Activated naive CD4-positive, alpha-beta T cell treated with anti-CD3 and anti-CD28 coated beads for 36 hours (primary cell): ENCODE measurements at regions not wholly inside any gene's neighbourhood (a gene's known extent, or its start where the extent isn't known, plus 50 kb on each side); places are given as distances from the start of the nearest gene placed in this dataset.
"Not testable (repeated sequence)": the region's sequence is repeated elsewhere in the genome, so short reads cannot be mapped to it uniquely, and the experiment has no call there.

ENCODE experiments used
- CTCF ChIA-PET: fragments of 350-600 bp; sonication (Branson Sonifier 250); formaldehyde crosslinking; loops from one replicate; lab custom pipeline; 2021; ENCODE audit warnings: antibody characterized with exemption; lab: Charles Lee
- DNase-seq: peaks from one replicate; pipeline ENCODE4 v3.0.0-alpha.2; 2020
- H3K27ac Mint-ChIP-seq: one replicate; pipeline ENCODE4 v1.8.0; 2021; ENCODE audit warnings: mild to moderate bottlenecking, mixed read lengths
- H3K27me3 Mint-ChIP-seq: one replicate; pipeline ENCODE4 v1.8.0; 2021; ENCODE audit warnings: low read depth, mixed read lengths
- H3K36me3 Mint-ChIP-seq: one replicate; pipeline ENCODE4 v1.8.0; 2021; ENCODE audit warnings: low read depth, mixed read lengths
- H3K4me1 Mint-ChIP-seq: one replicate; pipeline ENCODE4 v1.8.0; 2021; ENCODE audit warnings: low read depth, mixed read lengths
- H3K4me3 Mint-ChIP-seq: one replicate; pipeline ENCODE4 v1.8.0; 2021; ENCODE audit warnings: mild to moderate bottlenecking, moderate library complexity, mixed read lengths
- H3K9me3 Mint-ChIP-seq: one replicate; pipeline ENCODE4 v1.8.0; 2021; ENCODE audit warnings: mixed read lengths
- intact Hi-C: fragments of 100-400 bp; cut with micrococcal nuclease; formaldehyde crosslinking; loops from one replicate; pipeline ENCODE4 v1.15.1; 2023

- no peaks in the 10 kb centered on the region for H3K27me3 Mint-ChIP-seq
- no peaks in the 10 kb centered on the region for H3K9me3 Mint-ChIP-seq
- no peaks in the 10 kb centered on the region for H3K4me1 Mint-ChIP-seq
- no peaks in the 10 kb centered on the region for H3K36me3 Mint-ChIP-seq
- no peak for DNase-seq
- no peak overlapping the region for H3K4me3 Mint-ChIP-seq
- CTCF ChIA-PET: no interaction called here
- H3K27ac Mint-ChIP-seq: no peak overlapping the region
- intact Hi-C loops: no loop called here
Observed at GRCh38 chr6:121880831-121881230, 445.4 kb downstream of the GJA1 start.

DNA sequence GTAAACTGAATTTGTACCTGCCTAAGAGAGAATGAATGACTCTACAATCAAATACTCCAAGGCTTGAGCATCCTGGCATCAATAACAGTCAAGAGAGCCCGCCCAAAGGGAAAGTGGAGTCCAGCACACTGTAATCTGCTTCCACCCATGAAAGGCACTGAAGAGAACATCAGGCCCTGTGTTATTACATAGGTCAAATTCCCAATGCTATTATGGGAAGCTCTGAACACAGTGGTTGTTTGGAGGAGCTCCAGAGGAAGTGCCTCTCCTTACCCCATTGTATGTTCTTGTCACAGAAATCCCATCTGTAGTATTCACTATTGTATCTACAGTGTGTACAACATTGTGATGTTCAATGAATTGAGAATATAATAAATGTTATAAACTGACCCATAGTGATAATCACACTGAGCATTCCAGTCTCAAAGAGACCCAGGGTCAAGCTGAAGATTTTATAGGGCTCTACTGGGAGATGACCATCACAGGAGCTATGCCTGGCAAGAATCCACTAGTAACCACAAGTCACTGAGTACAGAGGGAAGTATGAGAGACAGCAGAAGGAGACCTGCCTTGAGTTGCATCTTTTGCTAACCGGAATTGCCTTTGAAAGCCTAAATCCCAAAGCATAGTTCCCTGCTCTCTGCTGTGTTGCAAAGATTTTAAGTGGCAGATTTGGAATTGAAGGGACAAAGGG, 446.7 kb downstream of the GJA1 start:
- intact Hi-C loops: no loop called here
- Mint-ChIP-seq H3K4me1 (no peaks in the 10 kb centered on the region), H3K36me3 (no peaks in the 10 kb centered on the region), H3K9me3 (no peaks in the 10 kb centered on the region), H3K27me3 (no peaks in the 10 kb centered on the region), H3K27ac (no peak overlapping the region), H3K4me3 (no peak overlapping the region)
- CTCF ChIA-PET: interaction anchor here (0.5 kb wide), 1 partner anchor 364 kb away, joined by 5 read pairs; no protein-coding TSS in a partner anchor
- DNase-seq: no peak

GRCh38 chr6:121884091-121884490, 448.6 kb downstream of the GJA1 start:
- CTCF ChIA-PET: interaction anchor here (0.6 kb wide), 1 partner anchor 532 kb away, joined by 3 read pairs; no protein-coding TSS in a partner anchor
- Mint-ChIP-seq H3K36me3 (no peaks in the 10 kb centered on the region), H3K27ac (no peak overlapping the region), H3K4me3 (no peak overlapping the region), H3K9me3 (no peaks in the 10 kb centered on the region), H3K4me1 (no peaks in the 10 kb centered on the region), H3K27me3 (no peaks in the 10 kb centered on the region)
- DNase-seq: no peak
- intact Hi-C loops: no loop called here

DNA sequence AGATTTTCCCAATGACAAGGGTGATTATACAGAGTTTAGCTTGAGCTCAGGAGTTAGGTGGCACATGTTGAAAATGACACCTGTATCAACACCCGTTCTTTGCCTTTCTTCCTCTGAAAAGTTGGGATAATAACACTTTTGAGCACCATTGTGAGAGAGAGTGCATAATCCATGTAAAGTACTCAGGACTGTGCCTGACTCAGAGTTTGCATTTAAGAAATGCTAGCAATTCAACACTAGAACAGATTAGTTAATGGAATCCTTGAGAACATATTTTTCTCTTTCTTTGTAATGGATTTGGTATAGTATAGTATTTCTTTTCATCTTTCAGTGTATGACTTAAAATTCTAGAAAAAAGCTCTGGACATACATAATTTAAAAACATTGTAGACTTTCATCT, 449.2 kb downstream of the GJA1 start:
- DNase-seq: no peak
- H3K27ac Mint-ChIP-seq: no peak overlapping the region
- H3K4me1 Mint-ChIP-seq: no peaks in the 10 kb centered on the region
- CTCF ChIA-PET: no interaction called here
- no peaks in the 10 kb centered on the region for H3K27me3 Mint-ChIP-seq
- H3K9me3 Mint-ChIP-seq: no peaks in the 10 kb centered on the region
- H3K36me3 Mint-ChIP-seq: no peaks in the 10 kb centered on the region
- H3K4me3 Mint-ChIP-seq: no peak overlapping the region
- intact Hi-C loops: no loop called here

DNA sequence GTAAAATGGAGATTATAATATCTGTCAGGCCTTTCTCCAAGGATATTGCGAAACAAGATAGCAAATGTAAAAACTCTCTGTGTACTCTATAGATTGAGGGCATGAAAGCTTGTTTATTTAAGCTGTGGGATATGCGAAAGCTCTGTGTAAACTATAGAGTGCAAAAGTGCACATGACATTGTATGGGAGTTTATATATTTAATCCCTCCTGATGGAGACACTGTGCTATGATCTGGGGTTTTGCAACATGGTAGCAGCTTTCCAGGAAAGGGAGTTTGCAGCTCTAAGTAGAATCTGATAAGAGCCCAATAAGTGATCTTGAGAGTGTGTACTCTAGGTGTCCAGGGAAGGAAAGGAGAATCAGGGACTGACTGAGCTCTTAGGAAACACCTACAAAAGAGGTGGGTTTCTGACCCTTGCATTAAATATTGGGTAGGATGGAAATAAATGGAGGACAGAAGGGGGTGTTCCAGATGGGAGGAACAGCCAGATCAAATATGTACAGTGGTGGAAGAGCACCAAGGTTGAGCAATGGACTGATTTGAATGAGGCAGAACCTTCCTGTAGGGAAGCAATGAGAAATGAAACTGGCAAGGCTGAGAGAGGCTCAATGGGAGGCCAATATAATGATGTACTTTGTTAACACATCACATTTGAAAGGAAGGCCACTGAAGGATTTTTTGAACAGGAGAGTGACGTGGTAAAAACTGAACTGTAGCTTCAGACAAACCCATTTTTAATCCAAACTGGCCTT, 450.1 kb downstream of the GJA1 start:
- H3K4me1 Mint-ChIP-seq: no peaks in the 10 kb centered on the region
- CTCF ChIA-PET: no interaction called here
- no peaks in the 10 kb centered on the region for H3K36me3 Mint-ChIP-seq
- no peaks in the 10 kb centered on the region for H3K27me3 Mint-ChIP-seq
- intact Hi-C loops: no loop called here
- H3K9me3 Mint-ChIP-seq: no peaks in the 10 kb centered on the region
- no peak for DNase-seq
- H3K27ac Mint-ChIP-seq: no peak overlapping the region
- H3K4me3 Mint-ChIP-seq: no peak overlapping the region

GRCh38 chr6:121886223-121886830, 450.9 kb downstream of the GJA1 start:
- Mint-ChIP-seq H3K4me1 (no peaks in the 10 kb centered on the region), H3K27ac (no peak overlapping the region), H3K27me3 (no peaks in the 10 kb centered on the region)

GRCh38 chr6:121887724-121888123, 452.3 kb downstream of the GJA1 start:
- DNase-seq: no peak
- no peaks in the 10 kb centered on the region for H3K9me3 Mint-ChIP-seq
- H3K27me3 Mint-ChIP-seq: no peaks in the 10 kb centered on the region
- intact Hi-C loops: no loop called here
- H3K4me3 Mint-ChIP-seq: no peak overlapping the region
- no peak overlapping the region for H3K27ac Mint-ChIP-seq
- H3K36me3 Mint-ChIP-seq: no peaks in the 10 kb centered on the region
- CTCF ChIA-PET: no interaction called here
- no peaks in the 10 kb centered on the region for H3K4me1 Mint-ChIP-seq

More at GRCh38 chr6:121886223-121886830, 450.9 kb downstream of the GJA1 start:
- DNase-seq: no peak
- intact Hi-C loops: no loop called here
- CTCF ChIA-PET: no interaction called here
- no peak overlapping the region for H3K4me3 Mint-ChIP-seq
- no peaks in the 10 kb centered on the region for H3K36me3 Mint-ChIP-seq
- no peaks in the 10 kb centered on the region for H3K9me3 Mint-ChIP-seq

GRCh38 chr6:121890307-121890910, 455.0 kb downstream of the GJA1 start:
- CTCF ChIA-PET: no interaction called here

DNA sequence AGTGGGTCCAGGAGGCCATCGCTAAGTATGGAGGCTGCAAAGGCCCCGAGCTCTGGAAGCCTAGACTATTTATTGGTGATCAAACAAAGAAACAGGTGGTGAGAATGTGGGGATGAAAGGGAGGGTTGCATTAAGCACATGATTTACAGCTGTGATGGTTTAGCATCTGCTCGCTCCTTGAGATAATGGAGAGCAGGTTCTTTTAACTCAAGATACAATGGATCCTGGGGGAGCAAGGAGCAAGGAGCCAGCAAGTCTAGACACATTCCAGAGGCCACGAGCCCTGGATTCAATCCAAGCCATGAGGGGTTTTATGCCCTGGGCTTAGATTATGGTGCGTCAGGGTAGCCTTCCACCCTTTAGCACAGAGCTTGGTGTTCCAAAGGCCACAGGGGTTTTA, 460.3 kb downstream of the GJA1 start:
- CTCF ChIA-PET, H3K4me1 Mint-ChIP-seq, DNase-seq, intact Hi-C loops, H3K9me3 Mint-ChIP-seq, H3K27ac Mint-ChIP-seq, H3K27me3 Mint-ChIP-seq, H3K4me3 Mint-ChIP-seq, H3K36me3 Mint-ChIP-seq: not testable (repeated sequence)

More at GRCh38 chr6:121890307-121890910, 455.0 kb downstream of the GJA1 start:
- H3K4me3 Mint-ChIP-seq: no peak overlapping the region
- no peaks in the 10 kb centered on the region for H3K36me3 Mint-ChIP-seq
- DNase-seq: no peak
- intact Hi-C loops: no loop called here
- H3K4me1 Mint-ChIP-seq: no peaks in the 10 kb centered on the region
- H3K27me3 Mint-ChIP-seq: no peaks in the 10 kb centered on the region
- H3K27ac Mint-ChIP-seq: no peak overlapping the region
- H3K9me3 Mint-ChIP-seq: no peaks in the 10 kb centered on the region

DNA sequence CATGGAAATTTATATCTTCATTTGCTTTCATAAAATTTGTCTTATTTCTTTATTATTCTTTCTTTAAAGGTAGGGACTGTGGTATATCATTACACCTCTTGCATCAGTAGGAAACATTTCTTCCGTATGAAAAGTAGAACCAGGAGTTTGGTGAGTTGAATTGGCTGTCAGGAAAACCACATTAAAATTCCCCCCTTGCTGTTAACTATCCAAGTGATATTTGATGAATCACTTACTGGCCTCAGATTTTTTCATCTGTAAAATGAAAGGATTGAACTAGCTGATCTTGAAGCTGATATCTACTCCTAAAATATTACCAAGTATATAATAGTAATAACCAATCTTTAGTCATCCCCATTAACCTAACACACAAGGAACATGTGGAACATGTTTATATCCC, 460.9 kb downstream of the GJA1 start:
- H3K27me3 Mint-ChIP-seq: no peaks in the 10 kb centered on the region
- CTCF ChIA-PET: no interaction called here
- no peaks in the 10 kb centered on the region for H3K9me3 Mint-ChIP-seq
- no peak overlapping the region for H3K27ac Mint-ChIP-seq
- no peak overlapping the region for H3K4me3 Mint-ChIP-seq
- H3K36me3 Mint-ChIP-seq: no peaks in the 10 kb centered on the region
- no peaks in the 10 kb centered on the region for H3K4me1 Mint-ChIP-seq
- intact Hi-C loops: no loop called here
- DNase-seq: no peak

- H3K27ac Mint-ChIP-seq: no peak overlapping the region
- H3K4me1 Mint-ChIP-seq: no peaks in the 10 kb centered on the region
- no peaks in the 10 kb centered on the region for H3K9me3 Mint-ChIP-seq
- CTCF ChIA-PET: no interaction called here
- DNase-seq: no peak
- H3K4me3 Mint-ChIP-seq: no peak overlapping the region
- H3K36me3 Mint-ChIP-seq: no peaks in the 10 kb centered on the region
- H3K27me3 Mint-ChIP-seq: no peaks in the 10 kb centered on the region
- intact Hi-C loops: no loop called here
Observed at GRCh38 chr6:121896771-121897170, 461.3 kb downstream of the GJA1 start.

- H3K27me3 Mint-ChIP-seq: no peaks in the 10 kb centered on the region
- H3K4me3 Mint-ChIP-seq: no peak overlapping the region
- no peak overlapping the region for H3K27ac Mint-ChIP-seq
- no peak for DNase-seq
- H3K4me1 Mint-ChIP-seq: no peaks in the 10 kb centered on the region
- intact Hi-C loops: no loop called here
- H3K9me3 Mint-ChIP-seq: no peaks in the 10 kb centered on the region
- H3K36me3 Mint-ChIP-seq: no peaks in the 10 kb centered on the region
- CTCF ChIA-PET: no interaction called here
Observed at GRCh38 chr6:121897337-121897760, 461.9 kb downstream of the GJA1 start.
